B cell (primary cell): ENCODE measurements at regions not wholly inside any gene's neighbourhood (a gene's known extent, or its start where the extent isn't known, plus 50 kb on each side); places are given as distances from the start of the nearest gene placed in this dataset.

Experiments used
- EZH2 ChIP-seq: IDR thresholded peaks from 2 replicates; pipeline ENCODE4 v1.6.1; 2012; ENCODE audit warnings: borderline replicate concordance, low read depth, mild to moderate bottlenecking, moderate library complexity, low read length; ENCODE audit not compliant: insufficient read depth, poor library complexity, severe bottlenecking
- TF ChIP-seq, protein P1 (sequence below): fragments of 200-600 bp; IDR thresholded peaks from one replicate; pipeline ENCODE4 v1.8.0; 2022; ENCODE audit warnings: antibody characterized with exemption, mild to moderate bottlenecking

GRCh38 chr12:115403253-115403652, 719.3 kb upstream of the TBX3 start:
- TF ChIP-seq, protein P1, sequence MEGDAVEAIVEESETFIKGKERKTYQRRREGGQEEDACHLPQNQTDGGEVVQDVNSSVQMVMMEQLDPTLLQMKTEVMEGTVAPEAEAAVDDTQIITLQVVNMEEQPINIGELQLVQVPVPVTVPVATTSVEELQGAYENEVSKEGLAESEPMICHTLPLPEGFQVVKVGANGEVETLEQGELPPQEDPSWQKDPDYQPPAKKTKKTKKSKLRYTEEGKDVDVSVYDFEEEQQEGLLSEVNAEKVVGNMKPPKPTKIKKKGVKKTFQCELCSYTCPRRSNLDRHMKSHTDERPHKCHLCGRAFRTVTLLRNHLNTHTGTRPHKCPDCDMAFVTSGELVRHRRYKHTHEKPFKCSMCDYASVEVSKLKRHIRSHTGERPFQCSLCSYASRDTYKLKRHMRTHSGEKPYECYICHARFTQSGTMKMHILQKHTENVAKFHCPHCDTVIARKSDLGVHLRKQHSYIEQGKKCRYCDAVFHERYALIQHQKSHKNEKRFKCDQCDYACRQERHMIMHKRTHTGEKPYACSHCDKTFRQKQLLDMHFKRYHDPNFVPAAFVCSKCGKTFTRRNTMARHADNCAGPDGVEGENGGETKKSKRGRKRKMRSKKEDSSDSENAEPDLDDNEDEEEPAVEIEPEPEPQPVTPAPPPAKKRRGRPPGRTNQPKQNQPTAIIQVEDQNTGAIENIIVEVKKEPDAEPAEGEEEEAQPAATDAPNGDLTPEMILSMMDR: no peak
- no peak for TF ChIP-seq EZH2
